Caco-2 (cell line): ENCODE measurements at regions not wholly inside any gene's neighbourhood (a gene's known extent, or its start where the extent isn't known, plus 50 kb on each side); places are given as distances from the start of the nearest gene placed in this dataset.

ENCODE experiments used
- BruUV-seq: library from RNA; stranded (reverse); fragments of 400-500 nt; replicated peaks from 2 replicates; lab custom pipeline; 2021; lab: Mats Ljungman, UMichigan
- CTCF ChIA-PET: fragments of 300-600 bp; sonication (Branson Sonifier 250); formaldehyde crosslinking; loops from one replicate; lab custom pipeline; 2022; ENCODE audit warnings: antibody characterized with exemption; lab: Charles Lee
- POLR2A ChIA-PET: fragments of 300-600 bp; sonication (Branson Sonifier 250); formaldehyde crosslinking; loops from one replicate; lab custom pipeline; 2022; ENCODE audit warnings: antibody characterized with exemption; lab: Charles Lee
- DNase-seq, 2 experiments: peaks; one replicate each; pipeline versions ENCODE4 v3.0.0 to v3.0.0-alpha.2; 2020 to 2022
- H3K27me3 ChIP-seq: replicated peaks from 2 replicates; pipeline ENCODE4 v1.6.0; 2011; ENCODE audit warnings: low read length; ENCODE audit not compliant: control insufficient read depth, insufficient read depth
- H3K36me3 ChIP-seq: 2 replicates; pipeline ENCODE4 v1.5.1; 2011; ENCODE audit warnings: low read length; ENCODE audit not compliant: control insufficient read depth, insufficient read depth
- H3K4me1 ChIP-seq: fragments of 250-450 bp; sonication (Bioruptor Pico); 2 replicates; pipeline ENCODE4 v1.5.1; 2020; ENCODE audit warnings: mild to moderate bottlenecking
- H3K4me3 ChIP-seq: 2 replicates; pipeline ENCODE4 v1.5.1; 2011; ENCODE audit warnings: low read depth, mild to moderate bottlenecking, control low read depth, low read length
- H3K9me3 ChIP-seq: fragments of 250-450 bp; sonication (Bioruptor Pico); 2 replicates; pipeline ENCODE4 v1.5.1; 2020; ENCODE audit warnings: mild to moderate bottlenecking, moderate library complexity
- H3K27ac Mint-ChIP-seq: one replicate; pipeline ENCODE4 v1.8.0; 2022; ENCODE audit warnings: mixed read lengths; ENCODE audit not compliant: unreplicated experiment
- H3K27me3 Mint-ChIP-seq: one replicate; pipeline ENCODE4 v1.8.0; 2022; ENCODE audit warnings: mixed read lengths; ENCODE audit not compliant: insufficient read depth, unreplicated experiment
- H3K36me3 Mint-ChIP-seq: one replicate; pipeline ENCODE4 v1.8.0; 2022; ENCODE audit warnings: mild to moderate bottlenecking, mixed read lengths; ENCODE audit not compliant: insufficient read depth, unreplicated experiment
- H3K4me1 Mint-ChIP-seq: one replicate; pipeline ENCODE4 v1.8.0; 2022; ENCODE audit warnings: low read depth, mixed read lengths; ENCODE audit not compliant: unreplicated experiment
- H3K4me3 Mint-ChIP-seq: one replicate; pipeline ENCODE4 v1.8.0; 2022; ENCODE audit warnings: mild to moderate bottlenecking, moderate library complexity, mixed read lengths; ENCODE audit not compliant: unreplicated experiment
- H3K9me3 Mint-ChIP-seq: one replicate; pipeline ENCODE4 v1.8.0; 2022; ENCODE audit warnings: mixed read lengths; ENCODE audit not compliant: unreplicated experiment
- intact Hi-C: fragments of 100-400 bp; cut with micrococcal nuclease; formaldehyde crosslinking; loops from one replicate; pipeline ENCODE4 v1.10.0; 2022; ENCODE audit not compliant: unreplicated experiment
- TF ChIP-seq, protein P1 (sequence below), 2 experiments: fragments of 200-600 bp in 1 of 2; IDR thresholded peaks; 1 replicate in 1 of 2; 2 replicates in 1 of 2; pipeline versions ENCODE4 v1.5.1 to v1.8.0; 2011 to 2022; ENCODE audit warnings: antibody characterized with exemption in 1 of 2, control low read depth in 1 of 2, inconsistent platforms in 1 of 2, low read depth in 1 of 2, low read length in 1 of 2, mild to moderate bottlenecking in 1 of 2, moderate library complexity in 1 of 2; ENCODE audit not compliant: insufficient read depth in 1 of 2, severe bottlenecking in 1 of 2, unreplicated experiment in 1 of 2

DNA sequence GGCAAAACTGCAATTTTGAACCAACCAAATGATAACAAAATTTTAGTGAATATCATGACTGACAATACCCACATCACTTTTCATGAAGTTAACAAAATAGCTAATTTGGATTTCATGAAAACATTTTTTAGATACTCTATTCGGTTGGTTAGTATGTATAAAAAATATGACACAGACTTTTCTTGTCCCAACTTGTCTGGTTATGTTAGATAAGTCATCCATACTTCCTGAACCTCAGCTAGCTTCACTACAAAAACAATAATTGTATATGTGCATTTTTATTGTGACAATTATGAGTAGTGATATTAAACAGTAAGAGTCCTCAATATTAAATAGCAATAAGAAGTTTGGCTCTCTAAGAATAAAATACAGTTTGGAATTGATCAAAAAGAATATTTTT, 408.1 kb upstream of the DSEL start:
- intact Hi-C loops, result no loop called here
- H3K27ac Mint-ChIP-seq, result no peak overlapping the region
- TF ChIP-seq, protein P1, sequence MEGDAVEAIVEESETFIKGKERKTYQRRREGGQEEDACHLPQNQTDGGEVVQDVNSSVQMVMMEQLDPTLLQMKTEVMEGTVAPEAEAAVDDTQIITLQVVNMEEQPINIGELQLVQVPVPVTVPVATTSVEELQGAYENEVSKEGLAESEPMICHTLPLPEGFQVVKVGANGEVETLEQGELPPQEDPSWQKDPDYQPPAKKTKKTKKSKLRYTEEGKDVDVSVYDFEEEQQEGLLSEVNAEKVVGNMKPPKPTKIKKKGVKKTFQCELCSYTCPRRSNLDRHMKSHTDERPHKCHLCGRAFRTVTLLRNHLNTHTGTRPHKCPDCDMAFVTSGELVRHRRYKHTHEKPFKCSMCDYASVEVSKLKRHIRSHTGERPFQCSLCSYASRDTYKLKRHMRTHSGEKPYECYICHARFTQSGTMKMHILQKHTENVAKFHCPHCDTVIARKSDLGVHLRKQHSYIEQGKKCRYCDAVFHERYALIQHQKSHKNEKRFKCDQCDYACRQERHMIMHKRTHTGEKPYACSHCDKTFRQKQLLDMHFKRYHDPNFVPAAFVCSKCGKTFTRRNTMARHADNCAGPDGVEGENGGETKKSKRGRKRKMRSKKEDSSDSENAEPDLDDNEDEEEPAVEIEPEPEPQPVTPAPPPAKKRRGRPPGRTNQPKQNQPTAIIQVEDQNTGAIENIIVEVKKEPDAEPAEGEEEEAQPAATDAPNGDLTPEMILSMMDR (IDR thresholded peaks at IDR 0.05; ENCODE audit: insufficient read depth in 1 of 2, low read depth in 1 of 2, low read length in 1 of 2, severe bottlenecking in 1 of 2, unreplicated experiment in 1 of 2), result no peak
- no peaks in the 10 kb centered on the region for H3K4me1 Mint-ChIP-seq
- no peaks in the 10 kb centered on the region for H3K27me3 Mint-ChIP-seq
- H3K4me3 ChIP-seq, result no peak overlapping the region
- DNase-seq, result no peak
- peaks cover 7% of the 10 kb centered on the region for H3K9me3 Mint-ChIP-seq
- H3K36me3 ChIP-seq, result no peaks in the 10 kb centered on the region
- no peaks in the 10 kb centered on the region for H3K27me3 ChIP-seq
- ChIA-PET POLR2A (no interaction called here), CTCF (no interaction called here)
- no peaks in the 10 kb centered on the region for H3K9me3 ChIP-seq
- H3K36me3 Mint-ChIP-seq, result no peaks in the 10 kb centered on the region
- no TSS peak for BruUV-seq
- H3K4me3 Mint-ChIP-seq, result no peak overlapping the region
- H3K4me1 ChIP-seq, result no peaks in the 10 kb centered on the region

DNA sequence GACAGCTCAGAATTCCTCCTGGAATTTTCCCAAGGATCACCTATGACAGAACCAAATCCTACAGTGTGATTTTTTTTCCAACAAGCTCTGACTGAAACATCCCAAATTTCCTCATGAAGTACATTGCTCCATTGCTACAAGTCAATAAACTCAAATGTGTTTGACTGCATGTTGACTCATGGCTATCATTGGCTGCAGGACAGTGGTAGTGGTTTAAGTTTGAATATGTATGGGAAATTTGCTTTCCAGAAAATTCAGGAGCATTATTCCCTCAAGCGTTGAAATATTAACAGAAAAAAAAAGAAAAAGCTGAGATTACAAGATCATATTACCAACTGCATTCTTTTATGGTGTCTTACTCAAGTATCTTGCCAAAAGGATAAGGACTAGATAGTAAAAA, 402.8 kb upstream of the DSEL start:
- Histone ChIP-seq H3K9me3 (no peaks in the 10 kb centered on the region), H3K4me3 (no peak overlapping the region), H3K27me3 (no peaks in the 10 kb centered on the region), H3K4me1 (no peaks in the 10 kb centered on the region), H3K36me3 (no peaks in the 10 kb centered on the region)
- CTCF ChIA-PET, result no interaction called here
- no TSS peak for BruUV-seq
- no peak for DNase-seq
- Mint-ChIP-seq H3K4me3 (no peak overlapping the region), H3K27ac (no peak overlapping the region), H3K4me1 (no peaks in the 10 kb centered on the region), H3K9me3 (peaks cover 7% of the 10 kb centered on the region), H3K27me3 (no peaks in the 10 kb centered on the region), H3K36me3 (no peaks in the 10 kb centered on the region)
- intact Hi-C loops, result no loop called here
- TF ChIP-seq, protein P1 (IDR thresholded peaks at IDR 0.05; ENCODE audit: insufficient read depth in 1 of 2, low read depth in 1 of 2, low read length in 1 of 2, severe bottlenecking in 1 of 2, unreplicated experiment in 1 of 2), result no peak
- POLR2A ChIA-PET, result interaction anchor here (0.7 kb wide), 1 partner anchor 289 kb away, joined by 5 read pairs; no protein-coding TSS in a partner anchor

GRCh38 chr18:67916097-67916496, 399.6 kb upstream of the DSEL start:
- Histone ChIP-seq H3K36me3 (no peaks in the 10 kb centered on the region), H3K27me3 (no peaks in the 10 kb centered on the region), H3K9me3 (no peaks in the 10 kb centered on the region), H3K4me1 (no peaks in the 10 kb centered on the region), H3K4me3 (no peak overlapping the region)
- Mint-ChIP-seq H3K27me3 (no peaks in the 10 kb centered on the region), H3K36me3 (no peaks in the 10 kb centered on the region), H3K27ac (no peak overlapping the region), H3K4me3 (no peak overlapping the region), H3K4me1 (no peaks in the 10 kb centered on the region), H3K9me3 (peaks cover 7% of the 10 kb centered on the region)
- CTCF ChIA-PET, result no interaction called here
- POLR2A ChIA-PET, result no interaction called here
- TF ChIP-seq, protein P1 (IDR thresholded peaks at IDR 0.05; ENCODE audit: insufficient read depth in 1 of 2, low read depth in 1 of 2, low read length in 1 of 2, severe bottlenecking in 1 of 2, unreplicated experiment in 1 of 2), result no peak
- no peak for DNase-seq
- BruUV-seq, result no TSS peak
- intact Hi-C loops, result no loop called here
